Activated CD4-positive, alpha-beta T cell treated with anti-CD3 and anti-CD28 coated beads for 24 hours (primary cell): ENCODE measurements at regions not wholly inside any gene's neighbourhood (a gene's known extent, or its start where the extent isn't known, plus 50 kb on each side); places are given as distances from the start of the nearest gene placed in this dataset.
"Not testable (repeated sequence)": the region's sequence is repeated elsewhere in the genome, so short reads cannot be mapped to it uniquely, and the experiment has no call there.

Experiments used
- DNase-seq, 2 donors: peaks; one replicate each; pipeline ENCODE4 v3.0.0-alpha.2; 2020; ENCODE audit warnings: low read depth in 2 of 2

- no peak for DNase-seq
Measured at GRCh38 chr22:26768952-26769351, 111.6 kb downstream of the MIAT start.

- no peak for DNase-seq
Measured at GRCh38 chr22:26769663-26770062, 112.3 kb downstream of the MIAT start.

DNA sequence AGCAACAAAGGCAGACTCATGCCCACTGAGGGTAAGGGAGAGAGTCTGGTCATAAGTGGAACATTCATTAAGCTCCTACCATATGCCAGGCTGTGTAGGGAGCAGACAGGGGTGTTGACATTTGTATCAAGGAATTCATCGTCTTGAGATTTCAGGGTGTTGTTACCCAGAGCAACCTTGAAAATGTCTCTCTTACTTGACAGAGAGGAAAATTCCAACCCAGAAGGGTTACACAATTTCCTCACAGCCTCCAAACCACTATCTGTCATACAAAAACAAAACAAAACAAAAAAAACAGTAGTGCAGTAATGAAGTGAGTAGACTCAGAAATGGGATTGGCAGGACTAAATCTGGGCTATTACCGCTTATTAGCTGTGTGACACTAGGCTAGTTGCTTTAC, 113.2 kb downstream of the MIAT start:
- no peak for DNase-seq

DNA sequence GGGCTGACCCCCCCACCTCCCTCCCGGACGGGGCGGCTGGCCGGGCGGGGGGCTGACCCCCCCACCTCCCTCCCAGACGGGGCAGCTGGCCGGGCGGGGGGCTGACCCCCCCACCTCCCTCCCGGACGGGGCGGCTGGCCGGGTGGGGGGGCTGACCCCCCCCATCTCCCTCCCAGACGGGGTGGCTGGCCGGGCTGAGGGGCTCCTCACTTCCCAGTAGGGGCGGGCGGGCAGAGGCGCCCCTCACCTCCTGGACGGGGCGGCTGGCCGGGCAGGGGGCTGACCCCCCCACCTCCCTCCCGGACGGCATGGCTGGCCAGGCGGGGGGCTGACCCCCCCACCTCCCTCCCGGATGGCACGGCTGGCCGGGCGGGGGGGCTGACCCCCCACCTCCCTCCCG, 115.7 kb downstream of the MIAT start:
- DNase-seq = not testable (repeated sequence)

DNA sequence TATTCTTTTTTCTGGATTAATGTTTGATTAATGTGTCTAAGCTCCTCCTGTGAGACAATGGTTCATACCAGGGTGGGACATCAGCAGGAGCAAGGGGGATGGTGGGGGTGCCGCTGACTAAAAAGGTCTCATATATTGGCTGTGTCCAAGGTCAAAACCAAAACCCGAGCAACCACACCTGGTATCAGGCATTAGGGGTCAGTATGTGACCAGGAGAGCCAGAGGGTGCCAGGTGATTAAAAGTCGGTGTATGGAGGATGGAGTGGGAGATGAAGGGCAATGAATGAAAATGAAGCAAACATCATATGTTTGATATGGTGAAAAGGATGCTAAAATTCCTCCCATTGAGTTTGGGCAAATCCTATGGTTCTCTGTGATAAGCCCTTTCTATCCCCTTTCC, 118.0 kb downstream of the MIAT start:
- DNase-seq = no peak

DNA sequence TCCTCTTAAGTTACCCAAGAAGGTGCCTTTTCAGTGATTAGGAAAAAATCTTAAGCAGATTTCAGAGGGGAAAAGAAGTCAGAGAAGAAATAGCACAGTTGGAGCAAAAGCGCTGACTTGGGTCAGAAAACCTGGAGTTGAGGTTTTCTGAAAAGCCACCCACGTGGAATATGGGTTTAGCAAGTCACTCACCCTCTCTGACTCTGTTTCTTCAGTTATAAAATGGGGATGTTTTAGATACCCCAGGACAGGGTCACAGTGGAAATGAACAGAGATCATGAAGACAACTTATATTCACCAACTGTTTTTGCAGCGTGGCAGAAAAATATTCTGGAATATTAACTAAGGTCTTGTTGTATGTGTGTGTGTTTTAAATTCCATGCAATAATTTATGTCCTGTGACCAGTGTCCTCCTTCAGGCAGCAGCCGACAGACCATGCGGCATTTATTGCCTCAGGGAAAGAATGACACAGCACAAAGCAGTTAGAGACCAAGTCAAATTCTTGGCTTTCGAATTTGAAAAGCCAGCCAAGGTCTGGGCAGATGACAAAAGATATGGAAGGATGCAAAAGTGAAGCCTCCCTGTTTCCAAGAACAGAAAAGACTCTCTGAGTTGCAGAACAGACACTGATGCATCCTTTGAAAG, 119.9 kb downstream of the MIAT start:
- no peak for DNase-seq

DNA sequence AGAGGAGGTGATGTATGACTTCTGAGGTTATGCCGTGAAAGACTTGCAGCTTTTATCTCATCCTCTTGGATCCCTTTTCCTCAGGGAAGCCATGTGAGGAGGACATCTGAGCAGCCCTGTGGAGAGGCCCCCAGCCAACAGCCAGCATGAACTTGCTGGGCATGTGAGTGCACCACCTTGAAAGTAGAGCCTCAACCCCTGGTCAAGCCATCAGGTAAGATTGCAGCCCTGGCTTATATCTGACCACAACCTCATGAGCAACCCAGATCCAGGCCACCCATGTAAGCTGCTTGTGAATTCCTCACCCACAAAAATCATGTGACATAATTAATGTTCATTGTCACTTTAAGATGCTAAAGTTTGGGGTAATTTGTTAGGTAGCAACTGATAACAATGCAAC, 121.0 kb downstream of the MIAT start:
- DNase-seq = no peak

DNA sequence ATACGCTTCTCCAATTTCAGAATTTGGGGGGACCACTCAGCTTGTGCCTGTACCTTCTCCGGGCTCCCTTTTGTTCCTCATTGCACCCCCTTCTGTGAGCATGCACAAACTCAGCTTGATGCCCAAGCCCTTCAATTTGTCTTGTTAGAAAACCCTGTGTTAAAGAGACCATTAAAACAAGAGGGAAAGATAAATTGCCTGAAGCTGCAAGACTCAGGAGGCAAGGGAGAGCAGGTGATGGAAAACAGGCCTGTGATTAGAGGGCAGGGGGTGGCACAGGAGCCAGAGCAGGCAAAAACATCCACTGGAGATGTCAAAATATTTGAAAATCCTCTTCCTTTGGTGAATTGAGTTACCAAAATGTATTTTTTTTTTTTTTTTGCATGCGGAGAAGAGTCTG, 121.7 kb downstream of the MIAT start:
- no peak for DNase-seq

DNA sequence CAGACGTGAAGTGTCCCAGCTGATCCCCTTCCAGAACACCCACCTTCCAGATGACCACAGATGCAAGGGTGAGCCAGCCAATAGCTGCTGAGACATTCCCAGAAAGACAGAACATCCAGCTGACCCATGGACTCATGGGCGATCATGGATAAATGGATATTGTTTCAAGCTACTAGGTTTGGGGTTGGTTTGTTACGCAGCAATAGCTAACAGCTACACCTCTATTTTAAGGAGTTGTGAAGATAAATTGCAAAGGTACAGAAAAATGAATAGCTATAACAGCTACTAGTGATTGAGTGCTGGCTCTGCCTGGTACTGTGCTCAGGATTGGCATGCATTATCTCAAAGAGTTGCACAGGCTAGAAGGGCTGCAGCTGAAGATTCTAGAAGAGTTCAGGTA, 122.5 kb downstream of the MIAT start:
- DNase-seq = no peak

DNA sequence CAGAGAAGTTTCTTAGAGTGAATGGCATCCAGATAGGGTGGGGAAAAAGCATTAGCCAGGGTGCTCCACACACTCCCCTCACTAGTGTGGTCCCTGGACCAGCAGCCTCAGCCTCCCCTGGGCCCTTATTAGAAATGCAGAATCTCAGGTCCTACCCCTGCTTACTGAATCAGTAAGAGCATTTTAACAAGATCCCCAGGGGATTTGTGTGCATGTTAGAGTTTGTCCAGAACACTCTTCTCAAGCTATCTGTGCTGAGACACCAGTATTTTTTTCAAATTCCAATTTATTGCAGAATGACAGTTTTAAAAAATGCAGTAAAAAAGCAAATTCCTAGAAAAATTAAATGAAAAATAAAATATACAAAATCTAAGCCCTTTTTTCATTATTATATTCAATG, 123.1 kb downstream of the MIAT start:
- no peak for DNase-seq

GRCh38 chr22:26781062-26781461, 123.7 kb downstream of the MIAT start:
- DNase-seq = no peak

DNA sequence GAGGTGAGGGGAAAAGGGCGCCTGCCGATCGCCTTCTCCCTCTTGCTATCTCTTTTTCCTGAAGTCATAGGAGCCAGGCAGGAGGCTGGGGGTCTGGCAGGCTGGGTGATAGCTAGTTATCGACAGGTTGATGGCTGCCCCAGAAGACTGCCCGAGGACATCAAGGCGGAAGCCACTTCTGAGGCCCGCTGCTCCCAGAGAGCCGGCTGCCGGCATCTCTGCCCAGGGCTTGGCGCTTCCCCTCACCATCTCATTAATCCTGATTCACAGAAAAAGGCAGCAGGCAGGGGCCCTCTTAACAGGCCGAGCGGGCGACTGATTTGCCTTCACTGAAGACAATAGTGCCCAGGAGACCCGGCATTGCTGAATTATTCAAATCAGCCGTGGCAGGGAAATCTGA, 124.2 kb downstream of the MIAT start:
- no peak for DNase-seq

GRCh38 chr22:26783885-26784284, 126.5 kb downstream of the MIAT start:
- no peak for DNase-seq

DNA sequence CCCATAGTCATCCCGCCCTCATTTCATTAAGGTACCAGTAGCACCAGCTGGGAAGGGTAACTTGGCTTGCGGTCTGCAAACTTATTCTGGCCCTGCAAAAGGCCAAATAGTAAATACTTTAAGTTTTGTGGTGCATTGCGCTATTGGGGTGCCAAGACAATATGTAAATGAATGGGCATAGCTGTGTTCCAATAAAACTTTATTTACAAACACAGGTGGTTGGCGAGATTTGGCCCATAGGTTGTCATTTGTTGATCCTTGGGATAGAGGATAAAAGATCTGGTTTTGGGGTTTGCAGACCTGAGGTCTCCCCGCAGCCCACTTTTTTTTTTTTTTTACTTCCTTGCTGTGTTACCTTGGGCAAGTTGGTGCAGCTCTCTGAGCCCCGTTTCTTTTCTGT, 127.4 kb downstream of the MIAT start:
- no peak for DNase-seq

DNA sequence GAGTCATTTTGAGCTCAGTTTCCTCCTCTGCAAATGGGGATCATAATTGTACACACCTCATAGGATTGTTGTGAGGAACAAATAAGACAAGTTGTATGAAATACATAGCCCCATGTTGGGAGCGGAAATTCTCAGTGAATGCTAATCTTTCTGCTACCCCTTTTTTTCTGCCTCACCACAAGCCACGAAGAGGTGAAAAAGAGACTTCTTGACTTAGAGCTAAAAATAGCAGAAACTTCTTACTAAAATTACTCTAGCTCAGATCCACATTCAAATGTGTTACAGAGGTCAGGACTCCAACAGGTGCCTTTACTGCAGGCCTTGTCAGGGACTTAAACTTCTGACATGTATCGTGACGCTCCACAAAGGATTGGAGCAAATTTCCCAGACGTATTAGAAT, 128.5 kb downstream of the MIAT start:
- DNase-seq = no peak

- no peak for DNase-seq
Measured at GRCh38 chr22:26786398-26786797, 129.0 kb downstream of the MIAT start.

DNA sequence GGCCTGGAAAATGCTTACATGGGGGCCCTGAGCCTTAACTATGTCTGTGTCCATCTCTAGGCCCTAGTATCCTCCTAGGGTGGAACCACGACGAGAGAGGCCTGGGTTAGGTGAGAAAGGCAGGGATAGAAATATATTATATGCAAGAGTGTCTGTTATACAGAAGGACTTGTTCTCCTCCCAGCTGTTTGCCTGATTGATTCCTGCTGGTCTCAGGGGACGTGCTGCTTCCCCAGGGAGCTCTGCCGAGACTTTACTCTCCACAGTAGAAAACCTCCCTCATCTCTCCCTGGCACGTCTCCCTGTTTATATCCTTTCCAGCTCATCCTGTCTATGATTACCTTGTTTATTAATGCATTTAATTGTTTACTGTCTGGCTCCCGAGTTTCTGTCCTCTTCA, 132.6 kb downstream of the MIAT start:
- no peak for DNase-seq

DNA sequence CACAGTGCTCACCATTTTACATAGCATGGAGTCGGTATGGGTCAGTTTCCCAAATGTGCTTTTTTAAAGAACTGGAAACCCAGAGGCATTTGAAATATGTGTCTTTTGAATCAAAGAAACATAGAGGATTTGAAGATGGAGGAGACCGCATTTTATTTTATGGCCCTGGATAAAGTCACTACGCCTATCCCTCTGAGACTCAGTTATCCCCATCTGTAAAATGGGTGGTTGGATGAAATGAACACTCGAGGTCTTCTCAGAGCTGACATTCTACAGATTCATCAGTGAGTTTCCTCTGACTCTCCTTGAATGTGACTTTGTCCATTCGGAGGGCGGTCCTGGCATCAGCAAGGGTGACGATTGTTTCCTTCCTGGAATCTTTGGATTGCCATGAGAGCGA, 135.1 kb downstream of the MIAT start:
- DNase-seq = no peak

DNA sequence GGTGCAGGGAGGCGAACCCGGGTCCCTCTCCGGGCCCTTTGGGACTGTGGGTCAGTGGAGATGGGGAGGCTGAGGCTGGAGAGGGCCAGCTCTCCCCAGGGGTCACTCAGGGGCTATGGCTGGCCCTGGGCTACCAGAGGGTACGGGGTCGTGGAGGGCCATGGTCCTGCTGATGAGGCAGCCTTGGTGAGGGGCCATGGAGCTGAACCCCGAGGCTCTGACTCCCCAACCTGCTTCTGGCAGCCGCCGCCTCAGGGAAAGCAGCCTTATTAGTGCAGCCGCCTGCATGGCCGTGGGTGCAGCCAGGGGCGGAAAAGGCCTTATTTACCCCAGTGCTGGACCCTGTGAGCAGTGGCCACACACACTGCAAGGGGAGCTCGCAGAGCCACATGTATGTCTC, 139.4 kb downstream of the MIAT start:
- no peak for DNase-seq

- DNase-seq = no peak
Measured at GRCh38 chr22:26797910-26798309, 140.5 kb downstream of the MIAT start.

GRCh38 chr22:26798462-26799065, 141.2 kb downstream of the MIAT start:
- no peak for DNase-seq

DNA sequence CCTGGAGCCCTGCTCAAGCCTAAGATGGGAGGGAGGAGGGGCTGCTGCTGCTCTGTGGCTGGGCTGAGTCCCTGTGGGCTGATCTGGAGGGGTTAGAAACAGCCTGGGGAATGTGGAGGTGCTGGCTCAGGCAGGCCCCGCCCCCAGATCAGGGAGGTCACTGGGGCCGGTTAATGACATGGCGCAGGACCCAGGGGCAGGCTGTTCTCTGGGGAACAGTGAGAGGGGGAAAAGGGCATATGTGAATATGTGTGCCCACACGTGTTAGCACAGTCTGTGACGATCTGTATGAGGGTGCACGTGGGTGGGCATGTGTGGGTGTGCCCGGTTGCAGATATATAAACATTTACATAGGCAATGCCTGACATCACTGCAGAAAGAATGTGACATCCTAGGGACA, 143.5 kb downstream of the MIAT start:
- no peak for DNase-seq

GRCh38 chr22:26801449-26801848, 144.1 kb downstream of the MIAT start:
- DNase-seq = no peak

DNA sequence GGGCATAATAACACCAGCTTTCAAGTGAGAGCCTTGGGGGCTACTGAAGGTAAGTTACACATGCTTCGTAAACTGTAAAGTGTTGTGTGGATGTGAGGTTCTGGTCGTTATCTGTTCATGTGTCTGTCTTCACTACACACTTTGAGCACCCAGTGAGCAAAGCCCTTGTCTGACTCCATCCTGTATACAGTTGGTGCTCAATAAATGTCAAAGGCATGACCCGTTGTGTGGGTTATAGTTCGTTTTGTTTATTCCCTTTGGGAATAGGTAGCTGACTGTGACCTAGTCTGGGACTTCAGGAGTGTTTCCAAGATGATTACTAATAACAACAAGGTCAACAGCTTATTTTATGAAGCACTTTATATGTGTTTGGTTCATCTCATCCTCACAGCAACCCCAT, 146.9 kb downstream of the MIAT start:
- DNase-seq = no peak
